Liver (tissue), 8 donors: ENCODE measurements at regions not wholly inside any gene's neighbourhood (a gene's known extent, or its start where the extent isn't known, plus 50 kb on each side); places are given as distances from the start of the nearest gene placed in this dataset.

Experiments
- DNase-seq: peaks from one replicate; pipeline ENCODE4 v3.0.0-alpha.2; 2017; ENCODE audit warnings: low spot score
- H3K27ac ChIP-seq, 2 donors: one replicate each; pipeline ENCODE4 v1.7.0; 2013; ENCODE audit warnings: inconsistent platforms in 2 of 2, low read length in 2 of 2, control low read depth in 1 of 2, low read depth in 1 of 2, mild to moderate bottlenecking in 1 of 2
- H3K27me3 ChIP-seq, 4 donors: one replicate each; pipeline versions ENCODE4 v1.6.1 to v1.7.0; 2013; ENCODE audit warnings: low read length in 3 of 4, inconsistent platforms in 1 of 4, mild to moderate bottlenecking in 1 of 4, moderate library complexity in 1 of 4; ENCODE audit not compliant: control insufficient read depth in 4 of 4, insufficient read depth in 4 of 4
- H3K36me3 ChIP-seq, 4 donors: one replicate each; pipeline versions ENCODE4 v1.6.1 to v1.7.0; 2013; ENCODE audit warnings: low read length in 3 of 4, mild to moderate bottlenecking in 3 of 4, low read depth in 1 of 4, moderate library complexity in 1 of 4; ENCODE audit not compliant: control insufficient read depth in 4 of 4, insufficient read depth in 3 of 4
- H3K4me1 ChIP-seq, 4 donors: one replicate each; pipeline versions ENCODE4 v1.6.1 to v1.7.0; 2013; ENCODE audit warnings: low read length in 3 of 4, mild to moderate bottlenecking in 3 of 4, moderate library complexity in 1 of 4; ENCODE audit not compliant: control insufficient read depth in 4 of 4, insufficient read depth in 4 of 4
- H3K4me3 ChIP-seq, 3 donors: one replicate each; pipeline versions ENCODE4 v1.6.1 to v1.7.0; 2013; ENCODE audit warnings: low read length in 3 of 3, control low read depth in 1 of 3, low read depth in 1 of 3, mild to moderate bottlenecking in 1 of 3
- H3K9ac ChIP-seq, 2 donors: one replicate each; pipeline ENCODE4 v1.7.0; 2013; ENCODE audit warnings: low read length in 2 of 2, mild to moderate bottlenecking in 2 of 2, moderate library complexity in 2 of 2, control low read depth in 1 of 2, low read depth in 1 of 2
- H3K9me3 ChIP-seq, 4 donors: one replicate each; pipeline versions ENCODE4 v1.6.1 to v1.7.0; 2013; ENCODE audit warnings: low read length in 3 of 4; ENCODE audit not compliant: control insufficient read depth in 4 of 4
- ATF3 ChIP-seq: IDR thresholded peaks from 2 replicates; pipeline ENCODE4 v1.6.1; 2016; ENCODE audit warnings: antibody characterized with exemption
- CTCF ChIP-seq: fragments of 150-350 bp; IDR thresholded peaks from 2 replicates; pipeline ENCODE4 v1.5.1; 2017; ENCODE audit warnings: improper control_type of control experiment, low read depth, low read length; ENCODE audit not compliant: missing input control
- EGR1 ChIP-seq, 2 donors: IDR thresholded peaks; 2 replicates each; pipeline ENCODE4 v1.6.1; 2016 to 2018; ENCODE audit warnings: antibody characterized with exemption in 2 of 2, low read depth in 2 of 2
- FOXA1 ChIP-seq: IDR thresholded peaks from 2 replicates; pipeline ENCODE4 v1.6.1; 2016; ENCODE audit warnings: antibody characterized with exemption
- FOXA2 ChIP-seq: IDR thresholded peaks from 2 replicates; pipeline ENCODE4 v1.6.1; 2016; ENCODE audit warnings: antibody characterized with exemption
- GABPA ChIP-seq, 2 donors: IDR thresholded peaks in 1 of 2; conservative IDR thresholded peaks in 1 of 2; 2 replicates each; pipeline ENCODE4 v1.6.1; 2016; ENCODE audit warnings: antibody characterized with exemption in 2 of 2, mild to moderate bottlenecking in 1 of 2, moderate library complexity in 1 of 2
- HNF4A ChIP-seq, 2 donors: conservative IDR thresholded peaks; 2 replicates each; pipeline ENCODE4 v1.6.1; 2016; ENCODE audit warnings: antibody characterized with exemption in 2 of 2, mild to moderate bottlenecking in 2 of 2
- HNF4G ChIP-seq: IDR thresholded peaks from 2 replicates; pipeline ENCODE4 v1.6.1; 2016; ENCODE audit warnings: antibody characterized with exemption
- JUND ChIP-seq, 2 donors: IDR thresholded peaks; 2 replicates each; pipeline ENCODE4 v1.6.1; 2016; ENCODE audit warnings: antibody characterized with exemption in 2 of 2
- NR2F2 ChIP-seq: IDR thresholded peaks from 2 replicates; pipeline ENCODE4 v1.6.1; 2016; ENCODE audit warnings: antibody characterized with exemption
- RAD21 ChIP-seq, 2 donors: IDR thresholded peaks; 2 replicates each; pipeline ENCODE4 v1.6.1; 2016; ENCODE audit warnings: antibody characterized with exemption in 2 of 2, mild to moderate bottlenecking in 2 of 2
- RXRA ChIP-seq, 2 donors: IDR thresholded peaks; 2 replicates each; pipeline ENCODE4 v1.6.1; 2017 to 2018; ENCODE audit warnings: antibody characterized with exemption in 2 of 2, mild to moderate bottlenecking in 1 of 2
- SP1 ChIP-seq: IDR thresholded peaks from 2 replicates; pipeline ENCODE4 v1.6.1; 2018; ENCODE audit warnings: antibody characterized with exemption, mild to moderate bottlenecking
- TAF1 ChIP-seq: conservative IDR thresholded peaks from 2 replicates; pipeline ENCODE4 v1.6.1; 2016; ENCODE audit warnings: antibody characterized with exemption, mild to moderate bottlenecking
- YY1 ChIP-seq: IDR thresholded peaks from 2 replicates; pipeline ENCODE4 v1.6.1; 2016; ENCODE audit warnings: antibody characterized with exemption, mild to moderate bottlenecking
- WGBS: extraction: QIAGEN DNeasy Blood & Tissue Kit; methylation state at CpG from one replicate; pipeline ENCODE4 v1.1.7; 2013; 5-methylcytosine and 5-hydroxymethylcytosine counted together
- TF ChIP-seq, protein P1 (sequence below): IDR thresholded peaks from 2 replicates; pipeline ENCODE4 v1.6.1; 2016; ENCODE audit warnings: antibody characterized with exemption
- TF ChIP-seq, protein P2 (sequence below): IDR thresholded peaks from 2 replicates; pipeline ENCODE4 v1.6.1; 2016; ENCODE audit warnings: antibody characterized with exemption, mild to moderate bottlenecking
- TF ChIP-seq, protein P3 (sequence below): IDR thresholded peaks from 2 replicates; pipeline ENCODE4 v1.6.1; 2016; ENCODE audit warnings: antibody characterized with exemption
- donor health status: healthy.
- donor health status: healthy.
- donor health status: healthy.
- donor health status: healthy.
- donor health status: healthy.

DNA sequence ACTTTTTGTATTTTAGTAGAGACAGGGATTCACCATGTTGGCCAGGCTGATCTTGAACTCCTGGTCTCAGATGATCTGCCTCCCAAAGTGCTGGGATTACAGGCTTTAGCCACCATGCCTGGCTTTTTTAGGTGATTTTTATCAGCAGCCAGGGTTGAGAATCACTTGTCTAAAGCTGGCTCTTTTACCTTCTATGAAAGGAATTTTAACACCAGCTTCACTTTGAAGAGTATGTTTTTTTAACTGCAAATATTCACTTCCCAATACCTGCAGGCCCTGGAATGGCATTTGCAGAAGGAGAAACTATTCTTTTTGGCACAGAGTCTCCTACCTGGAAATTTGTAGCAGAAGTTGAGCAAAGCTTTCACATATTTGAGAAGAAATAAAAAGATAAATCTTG lies 63.6 kb upstream of the NAA20 start:
- Histone ChIP-seq H3K27me3 (no peaks in the 10 kb centered on the region), H3K4me3 (no peak overlapping the region), H3K27ac (no peak overlapping the region), H3K9ac (no peak overlapping the region), H3K9me3 (no peaks in the 10 kb centered on the region), H3K36me3 (peaks cover 0 to 11% (median 2%) of the 10 kb centered on the region in 4 donors), H3K4me1 (no peaks in the 10 kb centered on the region)
- DNase-seq: no peak
- no peak for TF ChIP-seq GABPA (IDR thresholded peaks at IDR 0.05 in 1 of 2, conservative IDR thresholded peaks at IDR 0.05 in 1 of 2)
- TF ChIP-seq CTCF: no peak
- TF ChIP-seq FOXA1: no peak
- TF ChIP-seq, protein P1, sequence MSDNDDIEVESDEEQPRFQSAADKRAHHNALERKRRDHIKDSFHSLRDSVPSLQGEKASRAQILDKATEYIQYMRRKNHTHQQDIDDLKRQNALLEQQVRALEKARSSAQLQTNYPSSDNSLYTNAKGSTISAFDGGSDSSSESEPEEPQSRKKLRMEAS: no peak
- no peak for TF ChIP-seq EGR1 (IDR thresholded peaks at IDR 0.05; ENCODE audit: low read depth in 2 of 2)
- no peak for TF ChIP-seq HNF4A (conservative IDR thresholded peaks at IDR 0.05)
- no peak for TF ChIP-seq RAD21 (IDR thresholded peaks at IDR 0.05)
- no peak for TF ChIP-seq JUND (IDR thresholded peaks at IDR 0.05)
- TF ChIP-seq YY1: no peak
- TF ChIP-seq, protein P2, sequence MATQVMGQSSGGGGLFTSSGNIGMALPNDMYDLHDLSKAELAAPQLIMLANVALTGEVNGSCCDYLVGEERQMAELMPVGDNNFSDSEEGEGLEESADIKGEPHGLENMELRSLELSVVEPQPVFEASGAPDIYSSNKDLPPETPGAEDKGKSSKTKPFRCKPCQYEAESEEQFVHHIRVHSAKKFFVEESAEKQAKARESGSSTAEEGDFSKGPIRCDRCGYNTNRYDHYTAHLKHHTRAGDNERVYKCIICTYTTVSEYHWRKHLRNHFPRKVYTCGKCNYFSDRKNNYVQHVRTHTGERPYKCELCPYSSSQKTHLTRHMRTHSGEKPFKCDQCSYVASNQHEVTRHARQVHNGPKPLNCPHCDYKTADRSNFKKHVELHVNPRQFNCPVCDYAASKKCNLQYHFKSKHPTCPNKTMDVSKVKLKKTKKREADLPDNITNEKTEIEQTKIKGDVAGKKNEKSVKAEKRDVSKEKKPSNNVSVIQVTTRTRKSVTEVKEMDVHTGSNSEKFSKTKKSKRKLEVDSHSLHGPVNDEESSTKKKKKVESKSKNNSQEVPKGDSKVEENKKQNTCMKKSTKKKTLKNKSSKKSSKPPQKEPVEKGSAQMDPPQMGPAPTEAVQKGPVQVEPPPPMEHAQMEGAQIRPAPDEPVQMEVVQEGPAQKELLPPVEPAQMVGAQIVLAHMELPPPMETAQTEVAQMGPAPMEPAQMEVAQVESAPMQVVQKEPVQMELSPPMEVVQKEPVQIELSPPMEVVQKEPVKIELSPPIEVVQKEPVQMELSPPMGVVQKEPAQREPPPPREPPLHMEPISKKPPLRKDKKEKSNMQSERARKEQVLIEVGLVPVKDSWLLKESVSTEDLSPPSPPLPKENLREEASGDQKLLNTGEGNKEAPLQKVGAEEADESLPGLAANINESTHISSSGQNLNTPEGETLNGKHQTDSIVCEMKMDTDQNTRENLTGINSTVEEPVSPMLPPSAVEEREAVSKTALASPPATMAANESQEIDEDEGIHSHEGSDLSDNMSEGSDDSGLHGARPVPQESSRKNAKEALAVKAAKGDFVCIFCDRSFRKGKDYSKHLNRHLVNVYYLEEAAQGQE: no peak
- no peak for TF ChIP-seq ATF3
- no peak for TF ChIP-seq FOXA2
- TF ChIP-seq NR2F2: no peak
- no peak for TF ChIP-seq HNF4G
- TF ChIP-seq SP1: no peak
- TF ChIP-seq RXRA (IDR thresholded peaks at IDR 0.05): no peak
- TF ChIP-seq, protein P3, sequence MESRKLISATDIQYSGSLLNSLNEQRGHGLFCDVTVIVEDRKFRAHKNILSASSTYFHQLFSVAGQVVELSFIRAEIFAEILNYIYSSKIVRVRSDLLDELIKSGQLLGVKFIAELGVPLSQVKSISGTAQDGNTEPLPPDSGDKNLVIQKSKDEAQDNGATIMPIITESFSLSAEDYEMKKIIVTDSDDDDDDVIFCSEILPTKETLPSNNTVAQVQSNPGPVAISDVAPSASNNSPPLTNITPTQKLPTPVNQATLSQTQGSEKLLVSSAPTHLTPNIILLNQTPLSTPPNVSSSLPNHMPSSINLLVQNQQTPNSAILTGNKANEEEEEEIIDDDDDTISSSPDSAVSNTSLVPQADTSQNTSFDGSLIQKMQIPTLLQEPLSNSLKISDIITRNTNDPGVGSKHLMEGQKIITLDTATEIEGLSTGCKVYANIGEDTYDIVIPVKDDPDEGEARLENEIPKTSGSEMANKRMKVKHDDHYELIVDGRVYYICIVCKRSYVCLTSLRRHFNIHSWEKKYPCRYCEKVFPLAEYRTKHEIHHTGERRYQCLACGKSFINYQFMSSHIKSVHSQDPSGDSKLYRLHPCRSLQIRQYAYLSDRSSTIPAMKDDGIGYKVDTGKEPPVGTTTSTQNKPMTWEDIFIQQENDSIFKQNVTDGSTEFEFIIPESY: no peak

- Histone ChIP-seq H3K27me3 (no peaks in the 10 kb centered on the region), H3K9ac (no peak overlapping the region), H3K27ac (no peak overlapping the region), H3K36me3 (peaks cover 1 to 24% (median 9%) of the 10 kb centered on the region in 4 donors), H3K4me1 (no peaks in the 10 kb centered on the region), H3K4me3 (no peak overlapping the region), H3K9me3 (no peaks in the 10 kb centered on the region)
- no peak for DNase-seq
- whole genome bisulfite sequencing: 94% methylated on average over 4 of the region's 4 CpGs
- TF ChIP-seq, protein P2: no peak
- no peak for TF ChIP-seq TAF1
- no peak for TF ChIP-seq HNF4A (conservative IDR thresholded peaks at IDR 0.05)
- TF ChIP-seq YY1: no peak
- TF ChIP-seq, protein P1: no peak
- no peak for TF ChIP-seq FOXA2
- TF ChIP-seq NR2F2: no peak
- TF ChIP-seq FOXA1: no peak
- TF ChIP-seq RXRA (IDR thresholded peaks at IDR 0.05): no peak
- TF ChIP-seq SP1: no peak
- no peak for TF ChIP-seq CTCF
- no peak for TF ChIP-seq EGR1 (IDR thresholded peaks at IDR 0.05; ENCODE audit: low read depth in 2 of 2)
These were observed 60.2 kb upstream of the NAA20 start for GRCh38 chr20:19956976-19957375.
